Hippocampal formation (tissue), 2 donors: ENCODE measurements at regions not wholly inside any gene's neighbourhood (a gene's known extent, or its start where the extent isn't known, plus 50 kb on each side); places are given as distances from the start of the nearest gene placed in this dataset.
"Not testable (repeated sequence)": the region's sequence is repeated elsewhere in the genome, so short reads cannot be mapped to it uniquely, and the experiment has no call there.

Source experiments
- DNase-seq, 2 donors: peaks; one replicate each; lab custom pipeline; 2025; lab: John Stamatoyannopoulos, UW

GRCh38 chr16:72657791-72658190 is 390.1 kb downstream of the ZFHX3 start:
- no peak for DNase-seq

- DNase-seq, result no peak
These were observed 390.8 kb downstream of the ZFHX3 start for GRCh38 chr16:72657164-72657563.

- DNase-seq, result no peak
These were observed 393.4 kb downstream of the ZFHX3 start for GRCh38 chr16:72654535-72654934.

- no peak for DNase-seq
These were observed 398.5 kb downstream of the ZFHX3 start for GRCh38 chr16:72649254-72649944.

- no peak for DNase-seq
These were observed 401.3 kb downstream of the ZFHX3 start for GRCh38 chr16:72646615-72647014.

GRCh38 chr16:72645538-72645937 is 402.4 kb downstream of the ZFHX3 start:
- DNase-seq, result no peak

GRCh38 chr16:72644911-72645310 is 403.0 kb downstream of the ZFHX3 start:
- no peak for DNase-seq

GRCh38 chr16:72639494-72639893 is 408.4 kb downstream of the ZFHX3 start:
- DNase-seq, result no peak

- DNase-seq, result no peak
These were observed 410.6 kb downstream of the ZFHX3 start for GRCh38 chr16:72637306-72637705.

GRCh38 chr16:72635694-72636093 is 412.2 kb downstream of the ZFHX3 start:
- no peak for DNase-seq

- DNase-seq, result no peak
These were observed 412.8 kb downstream of the ZFHX3 start for GRCh38 chr16:72635104-72635503.

GRCh38 chr16:72627182-72627896 is 420.6 kb downstream of the ZFHX3 start:
- not testable (repeated sequence) for DNase-seq

GRCh38 chr16:72626623-72627022 is 421.3 kb downstream of the ZFHX3 start:
- DNase-seq, result no peak

GRCh38 chr16:72621651-72622050 is 426.3 kb downstream of the ZFHX3 start:
- no peak for DNase-seq

GRCh38 chr16:72620853-72621252 is 427.1 kb downstream of the ZFHX3 start:
- DNase-seq, result no peak

- no peak for DNase-seq
These were observed 427.6 kb downstream of the ZFHX3 start for GRCh38 chr16:72620348-72620747.

GRCh38 chr16:72615856-72616255 is 432.1 kb downstream of the ZFHX3 start:
- no peak for DNase-seq

- DNase-seq, result no peak
These were observed 435.2 kb downstream of the ZFHX3 start for GRCh38 chr16:72612718-72613117.

GRCh38 chr16:72612256-72612655 is 435.7 kb downstream of the ZFHX3 start:
- DNase-seq, result no peak

- DNase-seq, result no peak
These were observed 438.0 kb upstream of the PMFBP1 start for GRCh38 chr16:72609933-72610332.

- no peak for DNase-seq
These were observed 437.1 kb upstream of the PMFBP1 start for GRCh38 chr16:72609066-72609465.

GRCh38 chr16:72604375-72604774 is 432.4 kb upstream of the PMFBP1 start:
- DNase-seq, result no peak

- no peak for DNase-seq
These were observed 430.5 kb upstream of the PMFBP1 start for GRCh38 chr16:72602499-72602898.

- DNase-seq, result no peak
These were observed 426.7 kb upstream of the PMFBP1 start for GRCh38 chr16:72598696-72599095.
